ENCODE measurements at regions not wholly inside any gene's neighbourhood (a gene's known extent, or its start where the extent isn't known, plus 50 kb on each side); places are given as distances from the start of the nearest gene placed in this dataset.

GRCh38 chr18:78725426-78725825, 254.2 kb upstream of the SALL3 start:
- no peak for TF ChIP-seq CTCF (conservative IDR thresholded peaks at IDR 0.05; ENCODE audit: low read depth, low read length)
- TF ChIP-seq EZH2 (IDR thresholded peaks at IDR 0.05; ENCODE audit: borderline replicate concordance, low read depth, low read length, poor library complexity, severe bottlenecking): no peak
- Histone ChIP-seq H3K36me3 (ENCODE audit: insufficient read depth, low read length, poor library complexity, severe bottlenecking) (no peaks in the 10 kb centered on the region), H3K27ac (ENCODE audit: low read depth, low read length, poor library complexity, severe bottlenecking) (no peak overlapping the region), H3K27me3 (replicated peaks; ENCODE audit: insufficient read depth, low read depth, low read length, poor library complexity) (peaks cover 22% of the 10 kb centered on the region), H3K4me3 (ENCODE audit: low read depth, low read length, poor library complexity, severe bottlenecking) (no peak overlapping the region), H3K9me3 (ENCODE audit: low read depth, low read length, poor library complexity, severe bottlenecking) (no peaks in the 10 kb centered on the region), H3K4me1 (ENCODE audit: insufficient read depth, low read length, poor library complexity, severe bottlenecking) (no peaks in the 10 kb centered on the region)
- DNase-seq (ENCODE audit: low spot score): no peak
- ChIA-PET CTCF (no interaction called here), POLR2A (ENCODE audit: low non-redundant PET) (no interaction called here)
- intact Hi-C loops (cut with micrococcal nuclease; ENCODE audit: unreplicated experiment): no loop called here
- no TSS peak for BruUV-seq (replicated peaks)

- intact Hi-C loops (cut with micrococcal nuclease; ENCODE audit: unreplicated experiment): no loop called here
- H3K27me3 ChIP-seq (replicated peaks; ENCODE audit: insufficient read depth, low read depth, low read length, poor library complexity): peaks cover 22% of the 10 kb centered on the region
- CTCF ChIA-PET: no interaction called here
- no peak for DNase-seq (ENCODE audit: low spot score)
- BruUV-seq (replicated peaks): no TSS peak
- TF ChIP-seq EZH2 (IDR thresholded peaks at IDR 0.05; ENCODE audit: borderline replicate concordance, low read depth, low read length, poor library complexity, severe bottlenecking) (no peak), CTCF (conservative IDR thresholded peaks at IDR 0.05; ENCODE audit: low read depth, low read length) (no peak)
- POLR2A ChIA-PET (ENCODE audit: low non-redundant PET): no interaction called here
- no peak overlapping the region for H3K27ac ChIP-seq (ENCODE audit: low read depth, low read length, poor library complexity, severe bottlenecking)
- no peaks in the 10 kb centered on the region for H3K4me1 ChIP-seq (ENCODE audit: insufficient read depth, low read length, poor library complexity, severe bottlenecking)
- H3K9me3 ChIP-seq (ENCODE audit: low read depth, low read length, poor library complexity, severe bottlenecking): no peaks in the 10 kb centered on the region
- no peaks in the 10 kb centered on the region for H3K36me3 ChIP-seq (ENCODE audit: insufficient read depth, low read length, poor library complexity, severe bottlenecking)
- H3K4me3 ChIP-seq (ENCODE audit: low read depth, low read length, poor library complexity, severe bottlenecking): no peak overlapping the region
These were observed 253.1 kb upstream of the SALL3 start for GRCh38 chr18:78726326-78727056.

DNA sequence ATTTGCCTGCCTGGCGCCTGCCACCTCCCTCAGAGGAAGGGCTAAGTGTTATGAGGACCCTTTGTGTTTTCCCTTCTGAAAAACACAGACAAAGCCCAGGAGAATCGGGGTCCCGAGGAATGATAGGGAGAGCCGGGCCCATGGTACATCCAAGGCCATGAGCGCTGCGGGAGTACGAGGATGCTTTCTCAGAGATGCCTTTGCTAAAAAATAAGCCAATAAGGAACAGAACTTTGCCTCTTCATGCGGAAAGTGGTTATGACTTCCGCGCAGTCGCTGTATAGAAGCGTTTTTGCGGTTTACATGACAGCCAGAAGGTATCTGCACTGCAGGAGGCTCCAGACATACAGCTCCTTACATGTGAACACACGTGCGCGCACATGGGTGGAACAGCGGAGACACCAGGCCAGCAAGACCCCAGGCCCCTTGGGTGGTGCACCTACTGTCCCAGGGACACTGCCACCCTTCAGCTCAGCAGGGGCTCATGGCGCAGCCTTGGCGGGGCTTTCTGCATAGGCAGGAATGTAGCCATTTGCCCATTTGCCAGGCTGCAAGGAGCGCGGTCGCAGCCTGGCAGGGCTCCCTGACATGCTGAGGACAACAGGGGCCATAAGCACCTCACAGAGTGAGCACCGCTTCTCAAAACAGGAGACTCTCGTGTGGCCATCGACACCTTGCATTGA, 252.4 kb upstream of the SALL3 start:
- BruUV-seq (replicated peaks): no TSS peak
- CTCF ChIA-PET: no interaction called here

More for the DNA sequence above, 252.4 kb upstream of the SALL3 start:
- peaks cover 22% of the 10 kb centered on the region for H3K27me3 ChIP-seq (replicated peaks; ENCODE audit: insufficient read depth, low read depth, low read length, poor library complexity)
- H3K27ac ChIP-seq (ENCODE audit: low read depth, low read length, poor library complexity, severe bottlenecking): no peak overlapping the region
- intact Hi-C loops (cut with micrococcal nuclease; ENCODE audit: unreplicated experiment): no loop called here
- no peaks in the 10 kb centered on the region for H3K4me1 ChIP-seq (ENCODE audit: insufficient read depth, low read length, poor library complexity, severe bottlenecking)
- DNase-seq (ENCODE audit: low spot score): no peak
- POLR2A ChIA-PET (ENCODE audit: low non-redundant PET): no interaction called here
- no peaks in the 10 kb centered on the region for H3K9me3 ChIP-seq (ENCODE audit: low read depth, low read length, poor library complexity, severe bottlenecking)
- no peaks in the 10 kb centered on the region for H3K36me3 ChIP-seq (ENCODE audit: insufficient read depth, low read length, poor library complexity, severe bottlenecking)
- TF ChIP-seq EZH2 (IDR thresholded peaks at IDR 0.05; ENCODE audit: borderline replicate concordance, low read depth, low read length, poor library complexity, severe bottlenecking) (no peak), CTCF (conservative IDR thresholded peaks at IDR 0.05; ENCODE audit: low read depth, low read length) (no peak)
- H3K4me3 ChIP-seq (ENCODE audit: low read depth, low read length, poor library complexity, severe bottlenecking): no peak overlapping the region
